ENCODE measurements at regions not wholly inside any gene's neighbourhood (a gene's known extent, or its start where the extent isn't known, plus 50 kb on each side); places are given as distances from the start of the nearest gene placed in this dataset.

DNA sequence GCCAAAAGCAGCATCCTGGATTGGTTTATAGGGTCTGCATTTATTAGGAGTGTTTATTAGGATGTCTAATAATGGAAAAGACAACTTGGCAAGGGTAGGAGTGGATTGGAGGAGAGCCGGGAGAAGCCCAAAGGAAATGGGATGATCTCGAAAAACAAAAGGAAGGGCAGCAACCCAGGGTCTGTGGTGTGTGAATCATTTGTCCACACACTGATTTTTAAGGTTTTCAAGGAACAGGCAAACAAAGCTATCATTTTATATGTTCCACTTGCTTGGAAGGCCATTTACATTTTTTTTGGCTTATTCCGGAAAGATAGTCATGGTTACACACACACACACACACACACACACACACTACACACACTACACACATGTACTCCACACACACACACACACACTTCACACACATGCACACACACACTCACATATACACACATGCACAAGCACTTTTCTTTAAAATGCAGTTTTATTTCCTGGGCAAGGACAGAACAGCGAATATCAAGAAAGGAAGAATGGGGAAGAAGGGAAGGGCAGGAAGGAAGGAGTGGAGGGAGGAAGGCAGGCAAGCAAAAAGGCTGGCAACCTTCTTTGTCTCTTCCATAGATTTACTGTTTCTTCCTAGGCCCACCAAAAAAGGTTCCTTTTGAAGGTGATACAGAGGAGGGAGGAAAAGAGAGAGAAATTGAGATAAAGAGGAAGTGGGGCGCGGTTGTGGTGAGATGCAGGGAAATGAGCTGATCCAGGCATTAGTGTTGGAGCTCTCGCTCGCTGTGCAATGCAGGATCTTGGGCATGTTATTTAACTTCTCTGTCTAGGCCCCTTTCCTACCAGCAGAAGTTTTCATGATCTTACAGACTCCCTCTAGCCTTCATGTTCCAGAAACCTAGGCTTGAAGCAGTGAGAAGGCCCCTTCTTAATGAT is 88.6 kb upstream of the MAML3 start:
- TF ChIP-seq, protein P1, sequence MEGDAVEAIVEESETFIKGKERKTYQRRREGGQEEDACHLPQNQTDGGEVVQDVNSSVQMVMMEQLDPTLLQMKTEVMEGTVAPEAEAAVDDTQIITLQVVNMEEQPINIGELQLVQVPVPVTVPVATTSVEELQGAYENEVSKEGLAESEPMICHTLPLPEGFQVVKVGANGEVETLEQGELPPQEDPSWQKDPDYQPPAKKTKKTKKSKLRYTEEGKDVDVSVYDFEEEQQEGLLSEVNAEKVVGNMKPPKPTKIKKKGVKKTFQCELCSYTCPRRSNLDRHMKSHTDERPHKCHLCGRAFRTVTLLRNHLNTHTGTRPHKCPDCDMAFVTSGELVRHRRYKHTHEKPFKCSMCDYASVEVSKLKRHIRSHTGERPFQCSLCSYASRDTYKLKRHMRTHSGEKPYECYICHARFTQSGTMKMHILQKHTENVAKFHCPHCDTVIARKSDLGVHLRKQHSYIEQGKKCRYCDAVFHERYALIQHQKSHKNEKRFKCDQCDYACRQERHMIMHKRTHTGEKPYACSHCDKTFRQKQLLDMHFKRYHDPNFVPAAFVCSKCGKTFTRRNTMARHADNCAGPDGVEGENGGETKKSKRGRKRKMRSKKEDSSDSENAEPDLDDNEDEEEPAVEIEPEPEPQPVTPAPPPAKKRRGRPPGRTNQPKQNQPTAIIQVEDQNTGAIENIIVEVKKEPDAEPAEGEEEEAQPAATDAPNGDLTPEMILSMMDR (IDR thresholded peaks at IDR 0.05), result no peak
- TF ChIP-seq POLR2A (IDR thresholded peaks at IDR 0.05) (no peak), POLR2AphosphoS5 (IDR thresholded peaks at IDR 0.05) (no peak), EP300 (IDR thresholded peaks at IDR 0.05) (no peak)
